Panc1 (cell line): ENCODE measurements at regions not wholly inside any gene's neighbourhood (a gene's known extent, or its start where the extent isn't known, plus 50 kb on each side); places are given as distances from the start of the nearest gene placed in this dataset.

ENCODE experiments used
- ATAC-seq: fragments of 200-7000 bp; cut with Tn5 transposase; 2 replicates; pipeline ENCODE4 v1.9.1; 2020; ENCODE audit warnings: mild to moderate bottlenecking, moderate library complexity
- BruUV-seq: library from RNA; stranded (reverse); fragments of 400-500 nt; replicated peaks from 2 replicates; lab custom pipeline; 2021; lab: Mats Ljungman, UMichigan
- CTCF ChIA-PET: fragments of 300-600 bp; sonication (Branson Sonifier 250); formaldehyde crosslinking; loops from one replicate; lab custom pipeline; 2022; ENCODE audit warnings: antibody characterized with exemption; lab: Charles Lee
- POLR2A ChIA-PET: fragments of 300-600 bp; sonication (Branson Sonifier 250); formaldehyde crosslinking; loops from one replicate; lab custom pipeline; 2022; ENCODE audit warnings: antibody characterized with exemption; lab: Charles Lee
- DNase-seq: peaks from one replicate; pipeline ENCODE4 v3.0.0-alpha.2; 2010; ENCODE audit warnings: low read depth, low spot score
- H3K27ac ChIP-seq: 2 replicates; pipeline ENCODE4 v1.5.1; 2011; ENCODE audit warnings: mild to moderate bottlenecking, low read length, inconsistent platforms
- H3K27me3 ChIP-seq: fragments of 200-500 bp; sonication (Bioruptor generic); 2 replicates; pipeline ENCODE4 v1.6.0; 2014; ENCODE audit warnings: low read length, inconsistent platforms; ENCODE audit not compliant: control insufficient read depth, insufficient read depth
- H3K36me3 ChIP-seq: fragments of 200-500 bp; sonication (Bioruptor generic); 2 replicates; pipeline ENCODE4 v1.5.1; 2014; ENCODE audit warnings: inconsistent platforms, mild to moderate bottlenecking, low read length, moderate library complexity; ENCODE audit not compliant: control insufficient read depth, insufficient read depth
- H3K4me1 ChIP-seq: 2 replicates; pipeline ENCODE4 v1.5.1; 2011; ENCODE audit warnings: inconsistent platforms, mild to moderate bottlenecking, low read length, moderate library complexity; ENCODE audit not compliant: control insufficient read depth, insufficient read depth
- H3K4me3 ChIP-seq, 2 experiments: 2 replicates each; pipeline ENCODE4 v1.5.1; 2011 to 2012; ENCODE audit warnings: low read depth in 2 of 2, low read length in 2 of 2, mild to moderate bottlenecking in 2 of 2, inconsistent platforms in 1 of 2, moderate library complexity in 1 of 2
- H3K9me3 ChIP-seq: fragments of 200-500 bp; sonication (Bioruptor generic); 2 replicates; pipeline ENCODE4 v1.5.1; 2014; ENCODE audit warnings: low read depth, mild to moderate bottlenecking, inconsistent platforms, low read length, moderate library complexity; ENCODE audit not compliant: control insufficient read depth, insufficient read depth
- POLR2AphosphoS5 ChIP-seq: IDR thresholded peaks from 2 replicates; pipeline ENCODE4 v1.6.1; 2012; ENCODE audit warnings: mild to moderate bottlenecking, low read depth, low read length, moderate library complexity
- SIN3A ChIP-seq: IDR thresholded peaks from 2 replicates; pipeline ENCODE4 v1.6.1; 2012; ENCODE audit warnings: low read depth, mild to moderate bottlenecking, low read length, moderate library complexity, borderline replicate concordance; ENCODE audit not compliant: insufficient read depth
- TCF7L2 ChIP-seq: IDR thresholded peaks from 2 replicates; pipeline ENCODE4 v1.6.1; 2011; ENCODE audit warnings: mild to moderate bottlenecking, low read depth, low read length, inconsistent platforms
- in situ Hi-C: cut with HindIII; loops from 2 replicates; pipeline ENCODE4 v1.10.0; 2016; ENCODE audit warnings: low sequenced_read_pairs, low pct_unique_long_range_greater_than_20kb
- intact Hi-C: fragments of 100-400 bp; cut with micrococcal nuclease; formaldehyde crosslinking; loops from one replicate; pipeline ENCODE4 v1.10.0; 2022; ENCODE audit not compliant: unreplicated experiment
- TF ChIP-seq, protein P1 (sequence below): fragments of 450-650 bp; IDR thresholded peaks from 2 replicates; pipeline ENCODE4 v1.5.1; 2017; ENCODE audit warnings: mild to moderate bottlenecking
- TF ChIP-seq, protein P2 (sequence below), 2 experiments: IDR thresholded peaks; 2 replicates each; pipeline ENCODE4 v1.6.1; 2011 to 2012; ENCODE audit warnings: low read depth in 2 of 2, control low read depth in 1 of 2, low read length in 1 of 2, mild to moderate bottlenecking in 1 of 2, moderate library complexity in 1 of 2; ENCODE audit not compliant: insufficient read depth in 1 of 2

DNA sequence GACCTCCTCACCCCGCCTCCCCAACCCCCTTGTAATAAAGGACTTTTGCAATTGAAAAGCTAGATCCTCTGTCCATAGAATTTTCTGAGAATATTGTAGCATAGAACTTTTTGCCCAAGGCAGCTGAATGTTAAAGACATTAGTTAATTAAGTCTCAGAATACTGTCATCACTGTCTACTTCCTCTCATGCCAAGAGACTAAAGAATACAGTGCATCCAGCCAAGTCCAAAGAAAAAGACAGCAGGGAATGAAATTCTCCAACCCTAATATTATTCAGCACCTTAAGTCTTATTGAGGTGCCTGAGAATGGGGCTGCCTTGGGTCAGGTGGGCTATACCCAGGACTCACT, 313.3 kb upstream of the GATB start:
- TF ChIP-seq POLR2AphosphoS5 = no peak
- TF ChIP-seq SIN3A = no peak
- TF ChIP-seq, protein P1, sequence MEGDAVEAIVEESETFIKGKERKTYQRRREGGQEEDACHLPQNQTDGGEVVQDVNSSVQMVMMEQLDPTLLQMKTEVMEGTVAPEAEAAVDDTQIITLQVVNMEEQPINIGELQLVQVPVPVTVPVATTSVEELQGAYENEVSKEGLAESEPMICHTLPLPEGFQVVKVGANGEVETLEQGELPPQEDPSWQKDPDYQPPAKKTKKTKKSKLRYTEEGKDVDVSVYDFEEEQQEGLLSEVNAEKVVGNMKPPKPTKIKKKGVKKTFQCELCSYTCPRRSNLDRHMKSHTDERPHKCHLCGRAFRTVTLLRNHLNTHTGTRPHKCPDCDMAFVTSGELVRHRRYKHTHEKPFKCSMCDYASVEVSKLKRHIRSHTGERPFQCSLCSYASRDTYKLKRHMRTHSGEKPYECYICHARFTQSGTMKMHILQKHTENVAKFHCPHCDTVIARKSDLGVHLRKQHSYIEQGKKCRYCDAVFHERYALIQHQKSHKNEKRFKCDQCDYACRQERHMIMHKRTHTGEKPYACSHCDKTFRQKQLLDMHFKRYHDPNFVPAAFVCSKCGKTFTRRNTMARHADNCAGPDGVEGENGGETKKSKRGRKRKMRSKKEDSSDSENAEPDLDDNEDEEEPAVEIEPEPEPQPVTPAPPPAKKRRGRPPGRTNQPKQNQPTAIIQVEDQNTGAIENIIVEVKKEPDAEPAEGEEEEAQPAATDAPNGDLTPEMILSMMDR = no peak
- TF ChIP-seq, protein P2, sequence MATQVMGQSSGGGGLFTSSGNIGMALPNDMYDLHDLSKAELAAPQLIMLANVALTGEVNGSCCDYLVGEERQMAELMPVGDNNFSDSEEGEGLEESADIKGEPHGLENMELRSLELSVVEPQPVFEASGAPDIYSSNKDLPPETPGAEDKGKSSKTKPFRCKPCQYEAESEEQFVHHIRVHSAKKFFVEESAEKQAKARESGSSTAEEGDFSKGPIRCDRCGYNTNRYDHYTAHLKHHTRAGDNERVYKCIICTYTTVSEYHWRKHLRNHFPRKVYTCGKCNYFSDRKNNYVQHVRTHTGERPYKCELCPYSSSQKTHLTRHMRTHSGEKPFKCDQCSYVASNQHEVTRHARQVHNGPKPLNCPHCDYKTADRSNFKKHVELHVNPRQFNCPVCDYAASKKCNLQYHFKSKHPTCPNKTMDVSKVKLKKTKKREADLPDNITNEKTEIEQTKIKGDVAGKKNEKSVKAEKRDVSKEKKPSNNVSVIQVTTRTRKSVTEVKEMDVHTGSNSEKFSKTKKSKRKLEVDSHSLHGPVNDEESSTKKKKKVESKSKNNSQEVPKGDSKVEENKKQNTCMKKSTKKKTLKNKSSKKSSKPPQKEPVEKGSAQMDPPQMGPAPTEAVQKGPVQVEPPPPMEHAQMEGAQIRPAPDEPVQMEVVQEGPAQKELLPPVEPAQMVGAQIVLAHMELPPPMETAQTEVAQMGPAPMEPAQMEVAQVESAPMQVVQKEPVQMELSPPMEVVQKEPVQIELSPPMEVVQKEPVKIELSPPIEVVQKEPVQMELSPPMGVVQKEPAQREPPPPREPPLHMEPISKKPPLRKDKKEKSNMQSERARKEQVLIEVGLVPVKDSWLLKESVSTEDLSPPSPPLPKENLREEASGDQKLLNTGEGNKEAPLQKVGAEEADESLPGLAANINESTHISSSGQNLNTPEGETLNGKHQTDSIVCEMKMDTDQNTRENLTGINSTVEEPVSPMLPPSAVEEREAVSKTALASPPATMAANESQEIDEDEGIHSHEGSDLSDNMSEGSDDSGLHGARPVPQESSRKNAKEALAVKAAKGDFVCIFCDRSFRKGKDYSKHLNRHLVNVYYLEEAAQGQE (IDR thresholded peaks at IDR 0.05; ENCODE audit: insufficient read depth in 1 of 2, low read depth in 2 of 2, low read length in 1 of 2) = no peak
- no peak overlapping the region for H3K27ac ChIP-seq
- BruUV-seq = no TSS peak
- ATAC-seq (no peak), DNase-seq (no peak)
- H3K27me3 ChIP-seq = no peaks in the 10 kb centered on the region
- in situ Hi-C loops (no loop called here), intact Hi-C loops (no loop called here)
- no peaks in the 10 kb centered on the region for H3K9me3 ChIP-seq
- H3K4me1 ChIP-seq = no peaks in the 10 kb centered on the region
- ChIA-PET CTCF (no interaction called here), POLR2A (no interaction called here)
- H3K36me3 ChIP-seq = no peaks in the 10 kb centered on the region
- H3K4me3 ChIP-seq = no peak overlapping the region

DNA sequence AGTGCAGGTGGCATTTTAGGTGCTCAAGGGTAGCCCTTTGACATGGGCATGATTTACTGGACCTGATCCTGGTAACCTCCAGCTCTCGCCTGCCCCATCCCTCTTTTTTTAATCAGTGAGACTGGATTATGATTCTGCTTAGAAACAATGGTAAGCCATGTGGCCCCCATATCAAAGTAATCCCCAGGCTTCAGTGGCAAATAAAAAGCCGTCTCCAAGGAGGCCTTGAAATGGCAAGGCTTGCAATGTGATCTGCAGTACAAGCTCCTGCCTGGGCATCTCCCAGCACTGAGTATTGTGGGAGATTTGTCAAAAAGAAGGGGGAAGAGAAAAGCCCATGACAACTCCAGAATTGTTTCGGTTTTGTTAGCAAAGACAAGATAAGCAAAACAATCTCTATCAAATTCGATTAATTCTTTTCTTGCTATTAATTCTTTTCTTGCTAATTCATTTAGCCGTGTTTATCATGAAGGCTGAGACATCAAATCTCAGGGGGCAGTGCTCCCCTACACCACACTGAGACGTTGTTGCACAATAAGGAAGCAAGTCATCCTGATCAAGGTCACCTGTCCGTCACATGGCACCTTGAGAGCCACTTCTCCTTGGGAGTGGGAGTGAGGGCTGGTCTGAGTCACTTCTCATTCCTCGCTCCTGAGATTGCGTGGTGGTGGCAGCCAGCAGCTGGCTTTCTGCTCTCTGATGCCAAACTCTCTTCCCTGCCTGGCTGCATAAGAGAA, 312.7 kb upstream of the GATB start:
- POLR2A ChIA-PET = no interaction called here
- TF ChIP-seq POLR2AphosphoS5 (no peak), TCF7L2 (no peak), SIN3A (no peak)
- TF ChIP-seq, protein P1 = no peak
- TF ChIP-seq, protein P2 (IDR thresholded peaks at IDR 0.05; ENCODE audit: insufficient read depth in 1 of 2, low read depth in 2 of 2, low read length in 1 of 2) = no peak
- CTCF ChIA-PET = no interaction called here

More for the DNA sequence above, 312.7 kb upstream of the GATB start:
- ATAC-seq (no peak), DNase-seq (no peak)
- no peaks in the 10 kb centered on the region for H3K9me3 ChIP-seq
- intact Hi-C loops = no loop called here
- no peak overlapping the region for H3K4me3 ChIP-seq
- no peaks in the 10 kb centered on the region for H3K36me3 ChIP-seq
- H3K27ac ChIP-seq = no peak overlapping the region
- no peaks in the 10 kb centered on the region for H3K27me3 ChIP-seq
- H3K4me1 ChIP-seq = no peaks in the 10 kb centered on the region
- BruUV-seq = no TSS peak
- in situ Hi-C loops = no loop called here
